ENCODE measurements at regions not wholly inside any gene's neighbourhood (a gene's known extent, or its start where the extent isn't known, plus 50 kb on each side); places are given as distances from the start of the nearest gene placed in this dataset.
A peak's percentile ranks its signal among the peaks of the same experiment; 100 is the strongest.

DNA sequence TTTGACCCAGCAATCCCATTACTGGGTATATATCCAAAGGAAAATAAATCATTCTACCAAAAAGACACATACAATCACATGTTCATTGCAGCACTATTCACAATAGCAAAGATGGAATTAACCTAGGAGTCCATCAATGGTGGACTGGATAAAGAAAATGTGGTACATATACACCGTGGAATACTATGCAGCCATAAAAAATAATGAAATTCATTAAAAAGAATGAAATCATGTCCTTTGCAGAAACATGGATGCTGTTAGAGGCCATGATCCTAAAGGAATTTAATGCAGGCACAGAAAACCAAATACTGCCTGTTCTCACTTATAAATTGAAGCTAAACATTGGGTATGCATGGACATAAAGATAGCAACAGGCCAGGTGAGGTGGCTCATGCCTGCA lies 61.9 kb upstream of the BMP6 start:
- DNase-seq = no peak

GRCh38 chr6:7668936-7669335 lies 57.0 kb upstream of the BMP6 start:
- no peak for DNase-seq

DNA sequence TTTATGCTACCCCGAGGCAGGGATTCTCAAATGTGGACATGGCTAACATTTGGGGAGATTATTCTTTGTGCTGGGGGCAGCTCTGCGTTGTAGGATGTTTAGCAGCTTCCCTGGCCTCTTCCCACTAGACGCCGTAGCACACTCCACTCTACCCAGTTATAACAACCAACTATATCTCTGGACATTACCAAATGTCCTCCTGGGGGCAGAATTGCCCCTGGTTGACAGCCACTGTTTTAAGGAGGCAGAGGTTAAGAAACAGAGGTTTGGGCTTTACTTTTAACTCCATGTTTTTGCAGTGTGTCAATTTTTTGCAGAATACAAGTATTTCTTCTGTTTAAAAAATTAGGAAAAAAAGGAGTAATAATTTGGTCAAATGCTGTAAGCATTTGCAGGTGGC lies 56.2 kb upstream of the BMP6 start:
- peak; percentile 15 for DNase-seq

DNA sequence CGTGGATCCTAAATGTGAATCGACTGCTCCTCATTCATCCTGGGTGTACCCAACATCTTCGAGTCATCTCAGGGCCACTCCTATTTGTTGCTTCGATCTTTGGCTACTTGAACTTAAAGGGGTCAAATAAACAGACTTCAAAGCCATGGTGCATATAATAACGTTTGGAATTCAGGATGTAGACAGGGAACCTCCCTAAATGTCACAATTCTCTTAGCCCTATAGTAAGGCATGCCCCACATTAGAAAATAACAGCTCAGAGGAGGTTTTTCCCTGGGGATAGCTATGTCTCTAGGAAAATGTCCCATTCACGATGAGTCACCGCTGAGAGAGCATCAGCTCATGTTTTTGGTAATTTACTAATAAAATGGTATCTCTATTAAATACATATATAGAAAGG lies 54.8 kb upstream of the BMP6 start:
- DNase-seq = no peak

- DNase-seq = no peak
Observed at GRCh38 chr6:7671581-7671980, 54.3 kb upstream of the BMP6 start.

GRCh38 chr6:7672066-7673062 lies 53.5 kb upstream of the BMP6 start:
- no peak for DNase-seq

GRCh38 chr6:7673063-7673536 lies 52.8 kb upstream of the BMP6 start:
- DNase-seq = no peak

GRCh38 chr6:7674291-7674690 lies 51.6 kb upstream of the BMP6 start:
- DNase-seq = peak; percentile 99

DNA sequence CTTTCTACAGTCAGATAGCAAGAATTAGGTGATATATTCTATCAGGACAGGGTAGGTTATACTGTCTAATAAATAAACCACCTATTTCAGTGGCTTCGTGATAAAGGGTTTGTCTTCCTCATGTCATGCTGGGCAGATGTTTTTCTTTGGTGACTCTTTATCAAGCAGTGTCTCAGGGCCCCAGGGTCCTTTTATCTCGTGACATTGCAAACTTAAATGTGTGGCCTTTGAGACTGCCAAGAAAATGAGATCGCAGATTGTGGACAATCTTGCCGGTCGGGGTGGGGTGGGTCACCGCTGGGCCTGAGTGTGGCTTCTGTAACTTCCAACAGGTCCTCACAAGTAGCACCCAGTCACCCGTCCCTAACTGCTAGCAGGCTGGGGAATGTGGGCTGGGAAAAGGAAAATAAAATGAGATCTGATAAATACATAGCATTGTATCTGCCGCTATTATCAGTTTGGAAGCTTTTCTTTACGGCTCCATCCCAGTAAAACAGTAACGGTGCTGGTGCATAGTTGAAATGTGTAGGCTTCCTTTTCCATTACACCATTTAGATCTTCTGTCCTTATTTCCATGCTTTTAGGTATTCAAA lies 50.5 kb upstream of the BMP6 start:
- no peak for DNase-seq

All from NCI-H2029 (cell line).